WTC11 (cell line): ENCODE measurements at regions not wholly inside any gene's neighbourhood (a gene's known extent, or its start where the extent isn't known, plus 50 kb on each side); places are given as distances from the start of the nearest gene placed in this dataset.

ENCODE experiments used
- ATAC-seq: fragments of 200-7000 bp; cut with Tn5 transposase; 2 replicates; pipeline ENCODE4 v1.10.0; 2021; ENCODE audit warnings: mild to moderate bottlenecking, moderate library complexity
- CTCF ChIA-PET: fragments of 300-600 bp; sonication (Branson Sonifier 250); formaldehyde crosslinking; loops from one replicate; lab custom pipeline; 2021; ENCODE audit warnings: antibody characterized with exemption; lab: Charles Lee
- POLR2A ChIA-PET: fragments of 350-600 bp; sonication (Branson Sonifier 250); formaldehyde crosslinking; loops from one replicate; lab custom pipeline; 2021; ENCODE audit warnings: antibody characterized with exemption; lab: Charles Lee
- DNase-seq: peaks from one replicate; pipeline ENCODE4 v3.0.0; 2021; ENCODE audit warnings: low spot score
- H3K27ac Mint-ChIP-seq: 2 replicates; pipeline ENCODE4 v1.8.0; 2021; ENCODE audit warnings: mixed read lengths
- H3K27me3 Mint-ChIP-seq: 2 replicates; pipeline ENCODE4 v1.8.0; 2021; ENCODE audit warnings: low read depth, mild to moderate bottlenecking, moderate library complexity, mixed read lengths
- H3K36me3 Mint-ChIP-seq: 2 replicates; pipeline ENCODE4 v1.8.0; 2021; ENCODE audit warnings: mixed read lengths
- H3K4me1 Mint-ChIP-seq: 2 replicates; pipeline ENCODE4 v1.8.0; 2022; ENCODE audit warnings: mixed read lengths
- H3K4me3 Mint-ChIP-seq: 2 replicates; pipeline ENCODE4 v1.8.0; 2021; ENCODE audit warnings: mild to moderate bottlenecking, moderate library complexity, mixed read lengths
- H3K9me3 Mint-ChIP-seq: 2 replicates; pipeline ENCODE4 v1.8.0; 2021; ENCODE audit warnings: mixed read lengths
- CREM ChIP-seq: sonication (generic); formaldehyde crosslinking; IDR thresholded peaks from 2 replicates; pipeline ENCODE4 v1.8.1; 2022; ENCODE audit warnings: mild to moderate bottlenecking, missing genetic modification reagents, moderate library complexity
- EMX1 ChIP-seq: fragments of 250-450 bp; sonication (Bioruptor Pico); IDR thresholded peaks from 2 replicates; pipeline ENCODE4 v1.8.0; 2021; ENCODE audit warnings: mild to moderate bottlenecking
- ESRRA ChIP-seq: sonication (generic); formaldehyde crosslinking; IDR thresholded peaks from 2 replicates; pipeline ENCODE4 v1.8.1; 2022; ENCODE audit warnings: mild to moderate bottlenecking, missing genetic modification reagents, borderline replicate concordance
- GABPB1 ChIP-seq: sonication (generic); formaldehyde crosslinking; IDR thresholded peaks from 2 replicates; pipeline ENCODE4 v1.8.1; 2023; ENCODE audit warnings: mild to moderate bottlenecking, missing genetic modification reagents
- NFATC4 ChIP-seq: fragments of 250-450 bp; sonication (Bioruptor Pico); IDR thresholded peaks from 2 replicates; pipeline ENCODE4 v1.9.0; 2021; ENCODE audit warnings: mild to moderate bottlenecking
- NR2C2 ChIP-seq: sonication (generic); formaldehyde crosslinking; IDR thresholded peaks from 2 replicates; pipeline ENCODE4 v1.8.0; 2022; ENCODE audit warnings: mild to moderate bottlenecking, missing genetic modification reagents
- SOX15 ChIP-seq: fragments of 250-450 bp; sonication (Bioruptor Pico); IDR thresholded peaks from 2 replicates; pipeline ENCODE4 v1.9.0; 2021; ENCODE audit warnings: mild to moderate bottlenecking
- SP1 ChIP-seq: sonication (generic); formaldehyde crosslinking; conservative IDR thresholded peaks from 2 replicates; pipeline ENCODE4 v1.8.1; 2022; ENCODE audit warnings: missing genetic modification reagents
- ZNF219 ChIP-seq: sonication (generic); formaldehyde crosslinking; IDR thresholded peaks from 2 replicates; pipeline ENCODE4 v1.8.0; 2023; ENCODE audit warnings: missing genetic modification reagents, mild to moderate bottlenecking, borderline replicate concordance
- ZNF232 ChIP-seq: sonication (generic); formaldehyde crosslinking; IDR thresholded peaks from 2 replicates; pipeline ENCODE4 v1.8.0; 2022; ENCODE audit warnings: mild to moderate bottlenecking, missing genetic modification reagents
- ZNF317 ChIP-seq: sonication (generic); formaldehyde crosslinking; IDR thresholded peaks from 2 replicates; pipeline ENCODE4 v1.8.1; 2023; ENCODE audit warnings: low read depth, mild to moderate bottlenecking, moderate library complexity, missing genetic modification reagents, borderline replicate concordance
- TF ChIP-seq, protein P1 (sequence below): sonication (generic); formaldehyde crosslinking; IDR thresholded peaks from 2 replicates; pipeline ENCODE4 v1.8.1; 2022; ENCODE audit warnings: mild to moderate bottlenecking, missing genetic modification reagents, moderate library complexity, borderline replicate concordance
- TF ChIP-seq, protein P2 (sequence below): fragments of 250-450 bp; sonication (Bioruptor Pico); IDR thresholded peaks from 2 replicates; pipeline ENCODE4 v1.9.0; 2021; ENCODE audit warnings: mild to moderate bottlenecking, borderline replicate concordance
- TF ChIP-seq, protein P3 (sequence below): sonication (generic); formaldehyde crosslinking; IDR thresholded peaks from 2 replicates; pipeline ENCODE4 v1.8.1; 2022; ENCODE audit warnings: low read depth, missing genetic modification reagents, borderline replicate concordance
- TF ChIP-seq, protein P4 (sequence below): sonication (generic); formaldehyde crosslinking; IDR thresholded peaks from 2 replicates; pipeline ENCODE4 v1.8.0; 2022; ENCODE audit warnings: missing genetic modification reagents

DNA sequence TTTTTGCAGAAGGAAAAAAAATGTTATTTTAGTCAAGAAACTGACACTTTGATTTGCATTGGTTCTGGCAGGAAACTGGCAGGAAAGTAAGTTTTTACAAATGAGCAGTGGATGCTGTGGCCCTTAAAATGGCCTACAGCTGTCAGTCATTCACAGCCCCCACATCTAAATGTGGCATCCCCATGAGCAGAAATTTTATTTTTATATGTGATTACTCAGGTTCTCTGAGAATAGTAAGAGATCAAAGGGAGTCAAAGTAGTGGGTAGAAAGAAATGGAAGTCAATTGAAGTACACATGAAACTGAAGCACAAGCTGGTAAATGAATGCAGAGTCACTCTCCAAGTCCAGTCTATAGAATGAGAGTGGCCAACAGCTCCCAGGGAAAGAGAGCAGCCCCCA, 80.3 kb downstream of the ENC1 start:
- POLR2A ChIA-PET = no interaction called here
- Mint-ChIP-seq H3K36me3 (no peaks in the 10 kb centered on the region), H3K27me3 (peaks cover 13% of the 10 kb centered on the region), H3K9me3 (no peaks in the 10 kb centered on the region), H3K4me1 (peaks cover 20% of the 10 kb centered on the region), H3K27ac (no peak overlapping the region), H3K4me3 (no peak overlapping the region)
- CTCF ChIA-PET = no interaction called here
- TF ChIP-seq, protein P1, sequence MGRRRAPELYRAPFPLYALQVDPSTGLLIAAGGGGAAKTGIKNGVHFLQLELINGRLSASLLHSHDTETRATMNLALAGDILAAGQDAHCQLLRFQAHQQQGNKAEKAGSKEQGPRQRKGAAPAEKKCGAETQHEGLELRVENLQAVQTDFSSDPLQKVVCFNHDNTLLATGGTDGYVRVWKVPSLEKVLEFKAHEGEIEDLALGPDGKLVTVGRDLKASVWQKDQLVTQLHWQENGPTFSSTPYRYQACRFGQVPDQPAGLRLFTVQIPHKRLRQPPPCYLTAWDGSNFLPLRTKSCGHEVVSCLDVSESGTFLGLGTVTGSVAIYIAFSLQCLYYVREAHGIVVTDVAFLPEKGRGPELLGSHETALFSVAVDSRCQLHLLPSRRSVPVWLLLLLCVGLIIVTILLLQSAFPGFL (CRISPR knock-in tag) = no peak
- TF ChIP-seq EMX1 (CRISPR knock-in tag) (no peak), SP1 (CRISPR knock-in tag) (no peak), ZNF219 (CRISPR knock-in tag) (no peak), CREM (CRISPR knock-in tag) (no peak), GABPB1 (CRISPR knock-in tag) (no peak), ZNF232 (no peak), SOX15 (no peak), ZNF317 (CRISPR knock-in tag) (no peak), NR2C2 (CRISPR knock-in tag) (no peak), NFATC4 (CRISPR knock-in tag) (no peak), ESRRA (CRISPR knock-in tag) (no peak)
- TF ChIP-seq, protein P2, sequence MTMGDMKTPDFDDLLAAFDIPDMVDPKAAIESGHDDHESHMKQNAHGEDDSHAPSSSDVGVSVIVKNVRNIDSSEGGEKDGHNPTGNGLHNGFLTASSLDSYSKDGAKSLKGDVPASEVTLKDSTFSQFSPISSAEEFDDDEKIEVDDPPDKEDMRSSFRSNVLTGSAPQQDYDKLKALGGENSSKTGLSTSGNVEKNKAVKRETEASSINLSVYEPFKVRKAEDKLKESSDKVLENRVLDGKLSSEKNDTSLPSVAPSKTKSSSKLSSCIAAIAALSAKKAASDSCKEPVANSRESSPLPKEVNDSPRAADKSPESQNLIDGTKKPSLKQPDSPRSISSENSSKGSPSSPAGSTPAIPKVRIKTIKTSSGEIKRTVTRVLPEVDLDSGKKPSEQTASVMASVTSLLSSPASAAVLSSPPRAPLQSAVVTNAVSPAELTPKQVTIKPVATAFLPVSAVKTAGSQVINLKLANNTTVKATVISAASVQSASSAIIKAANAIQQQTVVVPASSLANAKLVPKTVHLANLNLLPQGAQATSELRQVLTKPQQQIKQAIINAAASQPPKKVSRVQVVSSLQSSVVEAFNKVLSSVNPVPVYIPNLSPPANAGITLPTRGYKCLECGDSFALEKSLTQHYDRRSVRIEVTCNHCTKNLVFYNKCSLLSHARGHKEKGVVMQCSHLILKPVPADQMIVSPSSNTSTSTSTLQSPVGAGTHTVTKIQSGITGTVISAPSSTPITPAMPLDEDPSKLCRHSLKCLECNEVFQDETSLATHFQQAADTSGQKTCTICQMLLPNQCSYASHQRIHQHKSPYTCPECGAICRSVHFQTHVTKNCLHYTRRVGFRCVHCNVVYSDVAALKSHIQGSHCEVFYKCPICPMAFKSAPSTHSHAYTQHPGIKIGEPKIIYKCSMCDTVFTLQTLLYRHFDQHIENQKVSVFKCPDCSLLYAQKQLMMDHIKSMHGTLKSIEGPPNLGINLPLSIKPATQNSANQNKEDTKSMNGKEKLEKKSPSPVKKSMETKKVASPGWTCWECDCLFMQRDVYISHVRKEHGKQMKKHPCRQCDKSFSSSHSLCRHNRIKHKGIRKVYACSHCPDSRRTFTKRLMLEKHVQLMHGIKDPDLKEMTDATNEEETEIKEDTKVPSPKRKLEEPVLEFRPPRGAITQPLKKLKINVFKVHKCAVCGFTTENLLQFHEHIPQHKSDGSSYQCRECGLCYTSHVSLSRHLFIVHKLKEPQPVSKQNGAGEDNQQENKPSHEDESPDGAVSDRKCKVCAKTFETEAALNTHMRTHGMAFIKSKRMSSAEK (CRISPR knock-in tag) = no peak
- TF ChIP-seq, protein P3, sequence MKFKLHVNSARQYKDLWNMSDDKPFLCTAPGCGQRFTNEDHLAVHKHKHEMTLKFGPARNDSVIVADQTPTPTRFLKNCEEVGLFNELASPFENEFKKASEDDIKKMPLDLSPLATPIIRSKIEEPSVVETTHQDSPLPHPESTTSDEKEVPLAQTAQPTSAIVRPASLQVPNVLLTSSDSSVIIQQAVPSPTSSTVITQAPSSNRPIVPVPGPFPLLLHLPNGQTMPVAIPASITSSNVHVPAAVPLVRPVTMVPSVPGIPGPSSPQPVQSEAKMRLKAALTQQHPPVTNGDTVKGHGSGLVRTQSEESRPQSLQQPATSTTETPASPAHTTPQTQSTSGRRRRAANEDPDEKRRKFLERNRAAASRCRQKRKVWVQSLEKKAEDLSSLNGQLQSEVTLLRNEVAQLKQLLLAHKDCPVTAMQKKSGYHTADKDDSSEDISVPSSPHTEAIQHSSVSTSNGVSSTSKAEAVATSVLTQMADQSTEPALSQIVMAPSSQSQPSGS (CRISPR knock-in tag) = no peak
- TF ChIP-seq, protein P4, sequence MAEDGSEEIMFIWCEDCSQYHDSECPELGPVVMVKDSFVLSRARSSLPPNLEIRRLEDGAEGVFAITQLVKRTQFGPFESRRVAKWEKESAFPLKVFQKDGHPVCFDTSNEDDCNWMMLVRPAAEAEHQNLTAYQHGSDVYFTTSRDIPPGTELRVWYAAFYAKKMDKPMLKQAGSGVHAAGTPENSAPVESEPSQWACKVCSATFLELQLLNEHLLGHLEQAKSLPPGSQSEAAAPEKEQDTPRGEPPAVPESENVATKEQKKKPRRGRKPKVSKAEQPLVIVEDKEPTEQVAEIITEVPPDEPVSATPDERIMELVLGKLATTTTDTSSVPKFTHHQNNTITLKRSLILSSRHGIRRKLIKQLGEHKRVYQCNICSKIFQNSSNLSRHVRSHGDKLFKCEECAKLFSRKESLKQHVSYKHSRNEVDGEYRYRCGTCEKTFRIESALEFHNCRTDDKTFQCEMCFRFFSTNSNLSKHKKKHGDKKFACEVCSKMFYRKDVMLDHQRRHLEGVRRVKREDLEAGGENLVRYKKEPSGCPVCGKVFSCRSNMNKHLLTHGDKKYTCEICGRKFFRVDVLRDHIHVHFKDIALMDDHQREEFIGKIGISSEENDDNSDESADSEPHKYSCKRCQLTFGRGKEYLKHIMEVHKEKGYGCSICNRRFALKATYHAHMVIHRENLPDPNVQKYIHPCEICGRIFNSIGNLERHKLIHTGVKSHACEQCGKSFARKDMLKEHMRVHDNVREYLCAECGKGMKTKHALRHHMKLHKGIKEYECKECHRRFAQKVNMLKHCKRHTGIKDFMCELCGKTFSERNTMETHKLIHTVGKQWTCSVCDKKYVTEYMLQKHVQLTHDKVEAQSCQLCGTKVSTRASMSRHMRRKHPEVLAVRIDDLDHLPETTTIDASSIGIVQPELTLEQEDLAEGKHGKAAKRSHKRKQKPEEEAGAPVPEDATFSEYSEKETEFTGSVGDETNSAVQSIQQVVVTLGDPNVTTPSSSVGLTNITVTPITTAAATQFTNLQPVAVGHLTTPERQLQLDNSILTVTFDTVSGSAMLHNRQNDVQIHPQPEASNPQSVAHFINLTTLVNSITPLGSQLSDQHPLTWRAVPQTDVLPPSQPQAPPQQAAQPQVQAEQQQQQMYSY (CRISPR knock-in tag) = no peak
- no peak for DNase-seq
- no peak for ATAC-seq
